GM18951 (cell line): ENCODE measurements at regions not wholly inside any gene's neighbourhood (a gene's known extent, or its start where the extent isn't known, plus 50 kb on each side); places are given as distances from the start of the nearest gene placed in this dataset.

Source experiments
- POLR2A ChIP-seq: IDR thresholded peaks from 4 replicates; pipeline ENCODE4 v1.6.1; 2011; ENCODE audit warnings: mild to moderate bottlenecking; ENCODE audit not compliant: insufficient read length, insufficient read depth; ENCODE audit errors: extremely low read depth
- in situ Hi-C: fragments of 300-500 bp; cut with MboI; formaldehyde crosslinking; loops from one replicate; pipeline ENCODE4 v1.12.0; 2022; ENCODE audit warnings: low sequenced_read_pairs, mixed read lengths, inconsistent platforms; ENCODE audit not compliant: unreplicated experiment

DNA sequence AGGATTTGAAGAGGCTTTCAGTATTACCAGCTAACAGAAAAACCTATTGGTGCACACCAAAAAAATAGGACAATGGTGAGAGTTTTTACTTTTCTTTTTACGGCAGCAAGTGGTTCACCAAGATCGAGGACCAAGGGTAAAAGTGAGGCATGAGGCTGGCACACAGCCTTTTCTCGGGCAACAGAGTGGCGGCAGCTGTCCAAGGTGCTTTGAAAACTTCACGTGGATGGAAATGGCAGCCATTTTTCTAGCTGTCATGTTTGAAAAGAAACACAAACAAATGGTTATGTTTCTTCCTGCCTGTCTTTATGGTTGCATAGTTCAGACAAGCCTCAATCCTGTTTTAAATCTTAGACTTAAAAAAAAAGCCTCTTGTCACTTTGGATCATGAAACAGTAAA, 812.5 kb upstream of the CHAC2 start:
- TF ChIP-seq POLR2A = no peak
- in situ Hi-C loops = no loop called here

DNA sequence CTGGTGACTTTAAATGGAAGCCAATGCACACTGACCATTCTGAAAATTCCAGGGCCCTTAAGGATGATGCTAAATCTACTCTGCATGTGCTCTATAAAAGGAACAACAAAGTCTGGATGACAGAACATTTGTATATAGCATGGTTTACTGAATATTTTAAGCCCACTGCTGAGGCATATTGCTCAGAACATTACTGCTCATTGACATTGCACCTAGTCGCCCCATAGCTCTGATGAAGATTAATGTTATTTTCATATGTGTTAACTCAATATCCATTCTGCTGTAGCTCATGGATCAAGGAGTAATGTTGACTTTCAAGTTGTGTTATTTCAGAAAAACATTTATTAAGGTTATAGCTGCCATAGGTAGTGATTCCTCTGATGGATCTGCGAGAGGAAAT, 827.5 kb upstream of the CHAC2 start:
- in situ Hi-C loops = no loop called here
- no peak for TF ChIP-seq POLR2A

DNA sequence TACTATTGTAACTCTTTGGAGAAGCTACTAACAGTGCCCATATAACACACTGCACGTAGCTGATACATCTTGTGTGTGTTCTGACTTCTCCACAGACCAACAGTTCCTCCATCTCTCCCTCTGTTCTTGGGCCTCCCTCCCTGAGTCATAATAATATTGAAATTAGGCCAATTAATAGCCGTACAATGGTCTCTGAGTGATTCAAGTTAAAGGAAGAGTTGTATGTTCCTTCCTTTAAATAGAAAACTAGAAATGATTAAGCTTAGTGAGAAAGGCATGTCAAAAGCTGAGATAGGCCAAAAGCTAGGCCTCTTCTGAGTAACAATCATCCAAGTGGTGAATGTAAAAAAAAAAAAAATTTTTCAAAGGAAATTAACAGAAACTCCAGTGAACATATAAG, 828.4 kb upstream of the CHAC2 start:
- in situ Hi-C loops = no loop called here
- no peak for TF ChIP-seq POLR2A

- TF ChIP-seq POLR2A = no peak
- in situ Hi-C loops = no loop called here
Measured at GRCh38 chr2:52936029-52936428, 831.6 kb upstream of the CHAC2 start.

GRCh38 chr2:52934920-52935640, 832.5 kb upstream of the CHAC2 start:
- no peak for TF ChIP-seq POLR2A
- in situ Hi-C loops = no loop called here

- no peak for TF ChIP-seq POLR2A
- in situ Hi-C loops = no loop called here
Measured at GRCh38 chr2:52934323-52934898, 833.2 kb upstream of the CHAC2 start.

- in situ Hi-C loops = no loop called here
- no peak for TF ChIP-seq POLR2A
Measured at GRCh38 chr2:52933878-52934277, 833.7 kb upstream of the CHAC2 start.

- in situ Hi-C loops = no loop called here
- no peak for TF ChIP-seq POLR2A
Measured at GRCh38 chr2:52931660-52932059, 835.9 kb upstream of the CHAC2 start.

DNA sequence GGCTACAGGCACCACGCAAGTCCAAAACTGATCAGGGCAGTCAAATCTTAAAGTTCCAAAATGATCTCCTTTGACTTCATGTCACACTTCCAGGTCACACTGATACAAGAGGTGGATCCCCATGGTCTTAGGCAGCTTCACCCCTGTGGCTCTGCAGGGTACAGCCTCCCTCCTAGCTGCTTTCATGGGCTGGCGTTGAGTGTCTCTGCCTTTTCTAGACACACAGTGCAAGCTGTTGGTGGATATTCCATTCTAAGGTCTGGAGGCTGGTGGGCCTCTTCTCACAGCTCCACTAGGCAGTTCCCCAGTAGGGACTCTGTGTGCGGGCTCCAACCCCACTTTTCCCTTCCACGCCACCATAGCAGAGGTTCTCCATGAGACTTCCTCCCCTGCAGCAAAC, 838.2 kb upstream of the CHAC2 start:
- in situ Hi-C loops = no loop called here
- no peak for TF ChIP-seq POLR2A

DNA sequence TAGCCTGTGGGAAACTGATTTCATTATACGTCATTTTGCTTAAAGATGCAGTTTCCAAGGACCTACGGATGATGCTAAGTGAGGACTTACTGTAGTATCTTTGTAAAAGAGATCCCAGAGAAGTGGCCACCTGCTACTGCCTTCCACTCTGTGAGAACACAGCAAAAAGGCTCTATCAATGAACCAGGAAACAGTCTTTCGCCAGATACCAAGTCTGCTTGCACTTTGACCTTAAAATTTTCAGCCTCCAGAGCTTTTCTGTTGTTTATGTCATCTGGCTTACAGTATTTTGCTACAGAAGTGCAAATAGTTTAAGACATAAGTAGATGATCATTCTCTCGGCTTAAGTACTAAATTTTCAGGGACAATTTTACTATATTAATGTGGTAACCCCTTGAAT, 847.9 kb upstream of the CHAC2 start:
- in situ Hi-C loops = no loop called here
- TF ChIP-seq POLR2A = no peak

DNA sequence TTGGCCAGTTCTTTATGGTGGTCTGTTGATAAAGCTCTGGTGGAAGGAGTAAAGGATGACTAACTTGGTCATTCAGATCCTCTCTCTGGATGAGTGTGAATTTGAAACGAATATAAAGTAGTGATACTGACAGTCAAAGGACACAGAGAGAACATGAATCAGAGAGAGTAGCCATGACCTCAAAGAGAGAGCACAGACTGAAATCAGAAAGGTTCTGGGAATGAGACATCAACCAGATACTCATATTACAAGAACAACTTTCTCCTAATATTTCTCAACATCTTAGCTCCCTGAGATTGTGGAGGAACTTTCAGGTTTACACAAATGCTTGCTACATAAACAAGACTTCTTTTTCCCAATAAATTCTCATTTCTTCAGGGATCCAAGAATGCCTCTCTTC, 849.1 kb upstream of the CHAC2 start:
- no peak for TF ChIP-seq POLR2A
- in situ Hi-C loops = no loop called here

GRCh38 chr2:52916981-52917380, 850.6 kb upstream of the CHAC2 start:
- TF ChIP-seq POLR2A = no peak
- in situ Hi-C loops = no loop called here

DNA sequence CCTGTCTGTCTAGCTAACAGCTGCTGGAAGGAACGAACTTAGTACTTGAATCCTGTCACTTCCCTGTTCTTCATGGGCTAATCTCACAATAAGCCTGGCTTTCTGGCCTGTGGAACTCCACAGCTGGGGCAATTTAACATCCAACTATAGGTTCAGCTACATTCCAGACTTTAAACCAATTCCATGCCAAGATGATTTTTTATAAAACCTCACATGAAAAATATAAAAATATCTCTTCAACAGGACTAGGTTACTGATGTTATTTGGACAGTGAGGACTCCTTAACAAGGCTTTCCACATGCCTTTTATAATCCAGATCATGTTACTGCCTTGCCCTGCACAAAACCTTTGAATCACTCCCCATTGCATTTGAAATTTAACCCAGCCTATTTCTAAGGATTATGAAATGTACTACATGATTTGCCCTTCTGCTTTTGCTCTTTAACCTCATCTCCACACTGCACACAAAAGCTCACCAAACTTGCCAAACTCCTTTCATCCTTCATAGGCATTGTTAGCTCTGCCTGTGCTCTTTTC, 863.2 kb upstream of the CHAC2 start:
- TF ChIP-seq POLR2A = no peak

DNA sequence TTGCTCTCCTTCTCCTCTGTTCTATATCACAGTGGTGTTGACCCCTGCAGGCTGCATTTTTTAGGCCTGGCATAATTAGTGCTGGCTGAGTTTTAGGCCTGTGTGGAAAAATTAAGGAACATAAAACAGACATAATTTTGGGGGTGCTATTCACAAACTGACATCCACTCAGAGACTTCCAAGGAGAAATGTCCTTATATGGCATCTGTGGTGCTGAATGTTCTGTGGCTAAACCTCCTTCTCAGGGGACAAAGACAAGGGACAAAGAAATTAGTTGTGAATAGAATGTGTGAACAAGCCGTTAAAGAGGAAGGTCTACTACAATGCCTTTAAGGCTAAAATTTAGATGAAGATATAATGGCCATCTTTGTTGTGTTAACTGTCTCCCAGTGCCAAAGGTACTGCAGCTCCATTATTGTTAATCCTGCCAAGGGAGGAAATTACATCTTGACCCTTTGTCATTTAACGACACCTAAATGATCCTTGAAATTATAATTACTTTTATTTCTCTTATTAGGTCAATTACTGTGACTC, 870.0 kb upstream of the CHAC2 start:
- in situ Hi-C loops = no loop called here
- TF ChIP-seq POLR2A = no peak

More for the DNA sequence above, 863.2 kb upstream of the CHAC2 start:
- in situ Hi-C loops = no loop called here
